ENCODE measurements at regions not wholly inside any gene's neighbourhood (a gene's known extent, or its start where the extent isn't known, plus 50 kb on each side); places are given as distances from the start of the nearest gene placed in this dataset.

GRCh38 chr15:96503276-96503675 is 172.8 kb downstream of the NR2F2 start:
- ATAC-seq (no peak), DNase-seq (ENCODE audit: extremely low read depth in 1 of 4, low spot score in 3 of 4) (no peak), FAIRE-seq (no peak)
- no peak overlapping the region for H3K27ac ChIP-seq (ENCODE audit: extremely low read depth, low read depth, low read length)
- in situ Hi-C loops (cut with MboI) (no loop called here), intact Hi-C loops (cut with micrococcal nuclease) (no loop called here)
- H4K20me1 ChIP-seq (replicated peaks; ENCODE audit: control insufficient read depth, insufficient read depth, low read length) = no peaks in the 10 kb centered on the region; the same call in 1 of the 2 replicates
- no peak overlapping the region for H3K4me2 ChIP-seq (ENCODE audit: insufficient read depth, low read length)
- H3K27me3 ChIP-seq (ENCODE audit: control insufficient read depth in 2 of 2, insufficient read depth in 2 of 2, low read length in 2 of 2) = peaks cover 4 to 6% of the 10 kb centered on the region in 2 experiments; a peak in 2 of 5 replicates
- TF ChIP-seq U2AF2 (optimal IDR thresholded peaks at IDR 0.05; ENCODE audit: low read depth, low read length) (no peak), SPI1 (IDR thresholded peaks at IDR 0.05; ENCODE audit: borderline replicate concordance, low read depth, low read length) (peak; percentile 37; the same call in 1 of the 2 replicates)
- ChIA-PET POLR2A (no interaction called here), CTCF (ENCODE audit: low intra/inter-chr PET ratio) (no interaction called here)
- H3K79me2 ChIP-seq (ENCODE audit: control insufficient read depth, insufficient read depth, low read length) = no peaks in the 10 kb centered on the region
- no peak overlapping the region for H2AFZ ChIP-seq (ENCODE audit: low read depth, low read length)
- no peaks in the 10 kb centered on the region for H3K9me1 ChIP-seq (ENCODE audit: control insufficient read depth, insufficient read depth, low read length)
- no peaks in the 10 kb centered on the region for H3K36me3 ChIP-seq (ENCODE audit: control insufficient read depth, insufficient read depth, low read length)
- BruUV-seq (replicated peaks) = no TSS peak
- H3K9me3 ChIP-seq (replicated peaks; ENCODE audit: control insufficient read depth, insufficient read depth, low read depth, low read length) = no peaks in the 10 kb centered on the region
- no peak overlapping the region for H3K9ac ChIP-seq (ENCODE audit: insufficient read depth in 1 of 2, low read depth in 2 of 2, low read length in 2 of 2)
- H3K4me3 ChIP-seq = no peak overlapping the region
- WGBS (ENCODE audit: insufficient coverage, low coverage, missing lambda C conversion rate) = 0% methylated on average over 7 of the region's 7 CpGs
- H3K4me1 ChIP-seq (replicated peaks in 1 of 2; ENCODE audit: control insufficient read depth in 2 of 2, insufficient read depth in 2 of 2, low read length in 2 of 2) = no peaks in the 10 kb centered on the region

DNA sequence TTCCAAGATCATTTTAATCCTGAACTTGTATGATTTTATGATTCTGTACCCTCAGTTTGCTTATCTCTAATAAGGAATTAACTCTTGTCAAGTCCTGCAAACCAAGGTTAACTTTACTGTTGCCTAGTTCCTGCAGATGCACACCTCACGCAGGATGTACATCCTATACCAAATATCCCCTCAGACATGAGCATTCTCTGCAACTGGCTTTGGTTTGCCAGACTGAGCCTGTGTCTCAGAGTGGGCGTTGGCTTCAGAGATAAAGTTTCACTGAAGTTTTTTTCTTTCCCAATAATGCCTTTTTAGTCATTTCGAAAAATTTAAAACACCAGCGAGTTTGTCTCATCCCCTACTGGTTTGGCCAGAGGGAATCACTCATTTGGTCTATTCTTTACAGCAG is 173.9 kb downstream of the NR2F2 start:
- H3K36me3 ChIP-seq (ENCODE audit: control insufficient read depth, insufficient read depth, low read length) = no peaks in the 10 kb centered on the region
- WGBS (ENCODE audit: insufficient coverage, low coverage, missing lambda C conversion rate) = 5% methylated on average over 4 of the region's 4 CpGs
- H3K4me3 ChIP-seq = no peak overlapping the region
- BruUV-seq (replicated peaks) = no TSS peak
- no peaks in the 10 kb centered on the region for H3K79me2 ChIP-seq (ENCODE audit: control insufficient read depth, insufficient read depth, low read length)
- H3K27ac ChIP-seq (ENCODE audit: extremely low read depth, low read depth, low read length) = no peak overlapping the region
- H3K27me3 ChIP-seq (ENCODE audit: control insufficient read depth in 2 of 2, insufficient read depth in 2 of 2, low read length in 2 of 2) = peaks cover 2 to 4% of the 10 kb centered on the region in 2 experiments; a peak in 2 of 5 replicates
- H3K4me1 ChIP-seq (replicated peaks in 1 of 2; ENCODE audit: control insufficient read depth in 2 of 2, insufficient read depth in 2 of 2, low read length in 2 of 2) = no peaks in the 10 kb centered on the region
- H3K9ac ChIP-seq (ENCODE audit: insufficient read depth in 1 of 2, low read depth in 2 of 2, low read length in 2 of 2) = no peak overlapping the region
- no peaks in the 10 kb centered on the region for H3K9me3 ChIP-seq (replicated peaks; ENCODE audit: control insufficient read depth, insufficient read depth, low read depth, low read length)
- POLR2A ChIA-PET = no interaction called here
- TF ChIP-seq FOXM1 (IDR thresholded peaks at IDR 0.05; ENCODE audit: low read depth) = no peak
- no peak for TF ChIP-seq FOXM1 (CRISPR knock-in tag; IDR thresholded peaks at IDR 0.05; ENCODE audit: low read depth)
- no peak for TF ChIP-seq ZBED1 (IDR thresholded peaks at IDR 0.05)
- no peak for TF ChIP-seq ZBTB8A (IDR thresholded peaks at IDR 0.05; ENCODE audit: partially characterized antibody)
- TF ChIP-seq PHF8 (IDR thresholded peaks at IDR 0.05; ENCODE audit: borderline replicate concordance, low read length) = no peak
- TF ChIP-seq, protein P1, sequence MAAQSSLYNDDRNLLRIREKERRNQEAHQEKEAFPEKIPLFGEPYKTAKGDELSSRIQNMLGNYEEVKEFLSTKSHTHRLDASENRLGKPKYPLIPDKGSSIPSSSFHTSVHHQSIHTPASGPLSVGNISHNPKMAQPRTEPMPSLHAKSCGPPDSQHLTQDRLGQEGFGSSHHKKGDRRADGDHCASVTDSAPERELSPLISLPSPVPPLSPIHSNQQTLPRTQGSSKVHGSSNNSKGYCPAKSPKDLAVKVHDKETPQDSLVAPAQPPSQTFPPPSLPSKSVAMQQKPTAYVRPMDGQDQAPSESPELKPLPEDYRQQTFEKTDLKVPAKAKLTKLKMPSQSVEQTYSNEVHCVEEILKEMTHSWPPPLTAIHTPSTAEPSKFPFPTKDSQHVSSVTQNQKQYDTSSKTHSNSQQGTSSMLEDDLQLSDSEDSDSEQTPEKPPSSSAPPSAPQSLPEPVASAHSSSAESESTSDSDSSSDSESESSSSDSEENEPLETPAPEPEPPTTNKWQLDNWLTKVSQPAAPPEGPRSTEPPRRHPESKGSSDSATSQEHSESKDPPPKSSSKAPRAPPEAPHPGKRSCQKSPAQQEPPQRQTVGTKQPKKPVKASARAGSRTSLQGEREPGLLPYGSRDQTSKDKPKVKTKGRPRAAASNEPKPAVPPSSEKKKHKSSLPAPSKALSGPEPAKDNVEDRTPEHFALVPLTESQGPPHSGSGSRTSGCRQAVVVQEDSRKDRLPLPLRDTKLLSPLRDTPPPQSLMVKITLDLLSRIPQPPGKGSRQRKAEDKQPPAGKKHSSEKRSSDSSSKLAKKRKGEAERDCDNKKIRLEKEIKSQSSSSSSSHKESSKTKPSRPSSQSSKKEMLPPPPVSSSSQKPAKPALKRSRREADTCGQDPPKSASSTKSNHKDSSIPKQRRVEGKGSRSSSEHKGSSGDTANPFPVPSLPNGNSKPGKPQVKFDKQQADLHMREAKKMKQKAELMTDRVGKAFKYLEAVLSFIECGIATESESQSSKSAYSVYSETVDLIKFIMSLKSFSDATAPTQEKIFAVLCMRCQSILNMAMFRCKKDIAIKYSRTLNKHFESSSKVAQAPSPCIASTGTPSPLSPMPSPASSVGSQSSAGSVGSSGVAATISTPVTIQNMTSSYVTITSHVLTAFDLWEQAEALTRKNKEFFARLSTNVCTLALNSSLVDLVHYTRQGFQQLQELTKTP (IDR thresholded peaks at IDR 0.05; ENCODE audit: low read depth in 1 of 2, partially characterized antibody in 2 of 2) = no peak
- no peak for TF ChIP-seq HNRNPUL1 (IDR thresholded peaks at IDR 0.05; ENCODE audit: low read length)
- TF ChIP-seq POLR2AphosphoS2 (IDR thresholded peaks at IDR 0.05; ENCODE audit: low read length) = no peak
- no peak for TF ChIP-seq MCM2 (IDR thresholded peaks at IDR 0.05; ENCODE audit: low read depth)
- H4K20me1 ChIP-seq (replicated peaks; ENCODE audit: control insufficient read depth, insufficient read depth, low read length) = no peaks in the 10 kb centered on the region; the same call in 1 of the 2 replicates
- no peak for DNase-seq (ENCODE audit: extremely low read depth in 1 of 4, low spot score in 3 of 4)
- CTCF ChIA-PET (ENCODE audit: low intra/inter-chr PET ratio) = no interaction called here
- H2AFZ ChIP-seq (ENCODE audit: low read depth, low read length) = no peak overlapping the region
- no peak for ATAC-seq
- no peak for FAIRE-seq
- intact Hi-C loops (cut with micrococcal nuclease) = no loop called here
- in situ Hi-C loops (cut with MboI) = no loop called here
- no peaks in the 10 kb centered on the region for H3K9me1 ChIP-seq (ENCODE audit: control insufficient read depth, insufficient read depth, low read length)
- no peak overlapping the region for H3K4me2 ChIP-seq (ENCODE audit: insufficient read depth, low read length)

All from K562 (cell line).